Caco-2 (cell line): ENCODE measurements at regions not wholly inside any gene's neighbourhood (a gene's known extent, or its start where the extent isn't known, plus 50 kb on each side); places are given as distances from the start of the nearest gene placed in this dataset.

Source experiments
- BruUV-seq: library from RNA; stranded (reverse); fragments of 400-500 nt; replicated peaks from 2 replicates; lab custom pipeline; 2021; lab: Mats Ljungman, UMichigan
- CTCF ChIA-PET: fragments of 300-600 bp; sonication (Branson Sonifier 250); formaldehyde crosslinking; loops from one replicate; lab custom pipeline; 2022; ENCODE audit warnings: antibody characterized with exemption; lab: Charles Lee
- POLR2A ChIA-PET: fragments of 300-600 bp; sonication (Branson Sonifier 250); formaldehyde crosslinking; loops from one replicate; lab custom pipeline; 2022; ENCODE audit warnings: antibody characterized with exemption; lab: Charles Lee
- DNase-seq, 2 experiments: peaks; one replicate each; pipeline versions ENCODE4 v3.0.0 to v3.0.0-alpha.2; 2020 to 2022
- H3K27me3 ChIP-seq: replicated peaks from 2 replicates; pipeline ENCODE4 v1.6.0; 2011; ENCODE audit warnings: low read length; ENCODE audit not compliant: control insufficient read depth, insufficient read depth
- H3K36me3 ChIP-seq: 2 replicates; pipeline ENCODE4 v1.5.1; 2011; ENCODE audit warnings: low read length; ENCODE audit not compliant: control insufficient read depth, insufficient read depth
- H3K4me1 ChIP-seq: fragments of 250-450 bp; sonication (Bioruptor Pico); 2 replicates; pipeline ENCODE4 v1.5.1; 2020; ENCODE audit warnings: mild to moderate bottlenecking
- H3K4me3 ChIP-seq: 2 replicates; pipeline ENCODE4 v1.5.1; 2011; ENCODE audit warnings: low read depth, mild to moderate bottlenecking, control low read depth, low read length
- H3K9me3 ChIP-seq: fragments of 250-450 bp; sonication (Bioruptor Pico); 2 replicates; pipeline ENCODE4 v1.5.1; 2020; ENCODE audit warnings: mild to moderate bottlenecking, moderate library complexity
- H3K27ac Mint-ChIP-seq: one replicate; pipeline ENCODE4 v1.8.0; 2022; ENCODE audit warnings: mixed read lengths; ENCODE audit not compliant: unreplicated experiment
- H3K27me3 Mint-ChIP-seq: one replicate; pipeline ENCODE4 v1.8.0; 2022; ENCODE audit warnings: mixed read lengths; ENCODE audit not compliant: insufficient read depth, unreplicated experiment
- H3K36me3 Mint-ChIP-seq: one replicate; pipeline ENCODE4 v1.8.0; 2022; ENCODE audit warnings: mild to moderate bottlenecking, mixed read lengths; ENCODE audit not compliant: insufficient read depth, unreplicated experiment
- H3K4me1 Mint-ChIP-seq: one replicate; pipeline ENCODE4 v1.8.0; 2022; ENCODE audit warnings: low read depth, mixed read lengths; ENCODE audit not compliant: unreplicated experiment
- H3K4me3 Mint-ChIP-seq: one replicate; pipeline ENCODE4 v1.8.0; 2022; ENCODE audit warnings: mild to moderate bottlenecking, moderate library complexity, mixed read lengths; ENCODE audit not compliant: unreplicated experiment
- H3K9me3 Mint-ChIP-seq: one replicate; pipeline ENCODE4 v1.8.0; 2022; ENCODE audit warnings: mixed read lengths; ENCODE audit not compliant: unreplicated experiment
- CTCF ChIP-seq, 2 experiments: fragments of 200-600 bp in 1 of 2; IDR thresholded peaks; 1 replicate in 1 of 2; 2 replicates in 1 of 2; pipeline versions ENCODE4 v1.5.1 to v1.8.0; 2011 to 2022; ENCODE audit warnings: antibody characterized with exemption in 1 of 2, control low read depth in 1 of 2, inconsistent platforms in 1 of 2, low read depth in 1 of 2, low read length in 1 of 2, mild to moderate bottlenecking in 1 of 2, moderate library complexity in 1 of 2; ENCODE audit not compliant: insufficient read depth in 1 of 2, severe bottlenecking in 1 of 2, unreplicated experiment in 1 of 2
- intact Hi-C: fragments of 100-400 bp; cut with micrococcal nuclease; formaldehyde crosslinking; loops from one replicate; pipeline ENCODE4 v1.10.0; 2022; ENCODE audit not compliant: unreplicated experiment

- CTCF ChIA-PET, result no interaction called here
- H3K27ac Mint-ChIP-seq, result no peak overlapping the region
- Histone ChIP-seq H3K9me3 (no peaks in the 10 kb centered on the region; the same call in 1 of the 2 replicates), H3K27me3 (no peaks in the 10 kb centered on the region), H3K4me3 (no peak overlapping the region), H3K4me1 (no peaks in the 10 kb centered on the region), H3K36me3 (no peaks in the 10 kb centered on the region)
- DNase-seq, result no peak
- POLR2A ChIA-PET, result no interaction called here
- no TSS peak for BruUV-seq
- H3K4me1 Mint-ChIP-seq, result no peaks in the 10 kb centered on the region
- TF ChIP-seq CTCF (IDR thresholded peaks at IDR 0.05; ENCODE audit: insufficient read depth in 1 of 2, low read depth in 1 of 2, low read length in 1 of 2, severe bottlenecking in 1 of 2, unreplicated experiment in 1 of 2), result no peak
- H3K9me3 Mint-ChIP-seq, result no peaks in the 10 kb centered on the region
- intact Hi-C loops, result no loop called here
- H3K27me3 Mint-ChIP-seq, result peaks cover 26% of the 10 kb centered on the region
- no peaks in the 10 kb centered on the region for H3K36me3 Mint-ChIP-seq
- no peak overlapping the region for H3K4me3 Mint-ChIP-seq
Measured at GRCh38 chr7:145147865-145148264, 312.0 kb upstream of the TPK1 start.

- no peak overlapping the region for H3K27ac Mint-ChIP-seq
- BruUV-seq, result no TSS peak
- no peak for TF ChIP-seq CTCF (IDR thresholded peaks at IDR 0.05; ENCODE audit: insufficient read depth in 1 of 2, low read depth in 1 of 2, low read length in 1 of 2, severe bottlenecking in 1 of 2, unreplicated experiment in 1 of 2)
- H3K36me3 Mint-ChIP-seq, result no peaks in the 10 kb centered on the region
- ChIA-PET POLR2A (no interaction called here), CTCF (no interaction called here)
- intact Hi-C loops, result no loop called here
- no peak overlapping the region for H3K4me3 Mint-ChIP-seq
- H3K9me3 Mint-ChIP-seq, result no peaks in the 10 kb centered on the region
- H3K9me3 ChIP-seq, result no peaks in the 10 kb centered on the region; the same call in 1 of the 2 replicates
- DNase-seq, result no peak
- no peaks in the 10 kb centered on the region for H3K36me3 ChIP-seq
- no peaks in the 10 kb centered on the region for H3K27me3 ChIP-seq
- no peaks in the 10 kb centered on the region for H3K4me1 Mint-ChIP-seq
- no peaks in the 10 kb centered on the region for H3K4me1 ChIP-seq
- peaks cover 5% of the 10 kb centered on the region for H3K27me3 Mint-ChIP-seq
- H3K4me3 ChIP-seq, result no peak overlapping the region
Measured at GRCh38 chr7:145143685-145144084, 307.8 kb upstream of the TPK1 start.

- CTCF ChIA-PET, result no interaction called here
- Mint-ChIP-seq H3K27me3 (peaks cover 13% of the 10 kb centered on the region), H3K27ac (no peak overlapping the region)
Measured at GRCh38 chr7:145134377-145134776, 298.5 kb upstream of the TPK1 start.

More at GRCh38 chr7:145134377-145134776, 298.5 kb upstream of the TPK1 start:
- no peaks in the 10 kb centered on the region for H3K9me3 ChIP-seq
- no peaks in the 10 kb centered on the region for H3K27me3 ChIP-seq
- Mint-ChIP-seq H3K4me3 (no peak overlapping the region), H3K9me3 (no peaks in the 10 kb centered on the region), H3K4me1 (no peaks in the 10 kb centered on the region), H3K36me3 (no peaks in the 10 kb centered on the region)
- no peak overlapping the region for H3K4me3 ChIP-seq
- H3K4me1 ChIP-seq, result no peaks in the 10 kb centered on the region
- DNase-seq, result no peak
- TF ChIP-seq CTCF (IDR thresholded peaks at IDR 0.05; ENCODE audit: insufficient read depth in 1 of 2, low read depth in 1 of 2, low read length in 1 of 2, severe bottlenecking in 1 of 2, unreplicated experiment in 1 of 2), result no peak
- POLR2A ChIA-PET, result no interaction called here
- intact Hi-C loops, result no loop called here
- no peaks in the 10 kb centered on the region for H3K36me3 ChIP-seq
- BruUV-seq, result no TSS peak
